T-cell (primary cell): ENCODE measurements at regions not wholly inside any gene's neighbourhood (a gene's known extent, or its start where the extent isn't known, plus 50 kb on each side); places are given as distances from the start of the nearest gene placed in this dataset.
"Not testable (repeated sequence)": the region's sequence is repeated elsewhere in the genome, so short reads cannot be mapped to it uniquely, and the experiment has no call there.

Experiments used
- ATAC-seq, 4 experiments: fragments of 200-7000 bp in 3 of 4; fragments of 150-1000 bp in 1 of 4; cut with Tn5 transposase; replicated peaks in 1 of 4; 1 replicate in 3 of 4; 2 replicates in 1 of 4; pipeline ENCODE4 v1.10.0; 2021; ENCODE audit warnings: moderate library complexity in 3 of 4, mild to moderate bottlenecking in 2 of 4, moderate number of reproducible peaks in 1 of 4
- CTCF ChIA-PET, 2 donors: fragments of 300-600 bp; sonication (Branson Sonifier 250); formaldehyde crosslinking; loops; one replicate each; lab custom pipeline; 2022; ENCODE audit warnings: antibody characterized with exemption in 2 of 2; lab: Charles Lee
- POLR2A ChIA-PET, 2 donors: fragments of 300-600 bp; sonication (Branson Sonifier 250); formaldehyde crosslinking; loops; one replicate each; lab custom pipeline; 2022; ENCODE audit warnings: antibody characterized with exemption in 2 of 2; lab: Charles Lee
- DNase-seq, 35 experiments: peaks; one replicate each; pipeline versions ENCODE4 v3.0.0 to v3.0.0-alpha.2; 2013 to 2023
- H3K27ac ChIP-seq: one replicate; pipeline ENCODE4 v1.5.1; 2013; ENCODE audit warnings: low read length
- H3K27me3 ChIP-seq, 2 experiments: replicated peaks in 1 of 2; 1 replicate in 1 of 2; 2 replicates in 1 of 2; pipeline versions ENCODE4 v1.6.1 to v1.7.0; 2013; ENCODE audit warnings: low read length in 1 of 2, mixed read lengths in 1 of 2; ENCODE audit not compliant: control insufficient read depth in 2 of 2, insufficient read depth in 2 of 2; ENCODE audit errors: extremely low read depth in 1 of 2
- H3K36me3 ChIP-seq, 2 donors: 1 replicate in 1 of 2; 2 replicates in 1 of 2; pipeline versions ENCODE4 v1.6.1 to v1.7.0; 2013; ENCODE audit warnings: low read length in 1 of 2; ENCODE audit not compliant: control insufficient read depth in 2 of 2, insufficient read depth in 1 of 2; ENCODE audit errors: extremely low read depth in 1 of 2
- H3K4me1 ChIP-seq, 2 experiments: 1 replicate in 1 of 2; 2 replicates in 1 of 2; pipeline versions ENCODE4 v1.6.1 to v1.7.0; 2013; ENCODE audit warnings: low read length in 2 of 2, mixed read lengths in 1 of 2; ENCODE audit not compliant: insufficient read depth in 2 of 2, control insufficient read depth in 1 of 2; ENCODE audit errors: extremely low read depth in 1 of 2
- H3K4me3 ChIP-seq, 2 donors: 1 replicate in 1 of 2; 2 replicates in 1 of 2; pipeline versions ENCODE4 v1.5.1 to v1.7.0; 2013; ENCODE audit warnings: mild to moderate bottlenecking in 2 of 2, low read length in 1 of 2, moderate library complexity in 1 of 2; ENCODE audit not compliant: control insufficient read depth in 1 of 2; ENCODE audit errors: extremely low read depth in 1 of 2
- H3K9me3 ChIP-seq: 2 replicates; pipeline ENCODE4 v1.7.0; 2013
- H3K27ac Mint-ChIP-seq, 2 donors: one replicate each; pipeline ENCODE4 v1.8.0; 2020 to 2021; ENCODE audit warnings: mild to moderate bottlenecking in 2 of 2, mixed read lengths in 2 of 2
- H3K27me3 Mint-ChIP-seq, 2 donors: one replicate each; pipeline ENCODE4 v1.8.0; 2021 to 2022; ENCODE audit warnings: mixed read lengths in 2 of 2
- H3K36me3 Mint-ChIP-seq: one replicate; pipeline ENCODE4 v1.8.0; 2021; ENCODE audit warnings: mixed read lengths
- H3K4me1 Mint-ChIP-seq, 3 donors: one replicate each; pipeline ENCODE4 v1.8.0; 2020 to 2022; ENCODE audit warnings: mixed read lengths in 3 of 3, mild to moderate bottlenecking in 1 of 3
- H3K4me3 Mint-ChIP-seq, 3 donors: one replicate each; pipeline ENCODE4 v1.8.0; 2020 to 2022; ENCODE audit warnings: mild to moderate bottlenecking in 3 of 3, mixed read lengths in 3 of 3, moderate library complexity in 3 of 3
- H3K9me3 Mint-ChIP-seq, 3 donors: one replicate each; pipeline ENCODE4 v1.8.0; 2020 to 2022; ENCODE audit warnings: mixed read lengths in 3 of 3
- WGBS: methylation state at CpG from one replicate; pipeline ENCODE4 v1.1.5; 2013; ENCODE audit warnings: missing lambda C conversion rate; ENCODE audit not compliant: insufficient coverage; 5-methylcytosine and 5-hydroxymethylcytosine counted together

GRCh38 chr14:105910426-105910825, 384.0 kb downstream of the TMEM121 start:
- no peak overlapping the region for H3K27ac Mint-ChIP-seq
- H3K36me3 ChIP-seq: no peaks in the 10 kb centered on the region
- no peak overlapping the region for H3K27ac ChIP-seq
- peaks cover 0 to 8% (median under 1%) of the 10 kb centered on the region in 3 donors for H3K9me3 Mint-ChIP-seq
- H3K36me3 Mint-ChIP-seq: no peaks in the 10 kb centered on the region
- H3K27me3 Mint-ChIP-seq: peaks cover 0 to 39% of the 10 kb centered on the region in 2 donors
- peaks cover 0 to 45% of the 10 kb centered on the region in 2 experiments for H3K27me3 ChIP-seq
- CTCF ChIA-PET: no interaction called here
- POLR2A ChIA-PET: no interaction called here
- DNase-seq: no peak
- H3K4me3 Mint-ChIP-seq: no peak overlapping the region
- H3K4me1 Mint-ChIP-seq: peaks cover 0 to 4% (median 2%) of the 10 kb centered on the region in 3 donors
- WGBS: 69% methylated on average over 5 of the region's 6 CpGs
- peaks cover 0 to 8% of the 10 kb centered on the region in 2 experiments for H3K4me1 ChIP-seq
- ATAC-seq: no peak
- no peaks in the 10 kb centered on the region for H3K9me3 ChIP-seq
- no peak overlapping the region for H3K4me3 ChIP-seq

- ChIA-PET POLR2A (no interaction called here), CTCF (no interaction called here)
- H3K36me3 Mint-ChIP-seq: no peaks in the 10 kb centered on the region
- H3K9me3 ChIP-seq: no peaks in the 10 kb centered on the region
- H3K27ac Mint-ChIP-seq: no peak overlapping the region
- H3K9me3 Mint-ChIP-seq: peaks cover 0 to 16% (median 4%) of the 10 kb centered on the region in 3 donors
- peaks cover 0 to 43% of the 10 kb centered on the region in 2 experiments for H3K27me3 ChIP-seq
- peaks cover 0 to 8% of the 10 kb centered on the region in 2 experiments for H3K4me1 ChIP-seq
- H3K4me1 Mint-ChIP-seq: peaks cover 0 to 4% (median 2%) of the 10 kb centered on the region in 3 donors
- no peak overlapping the region for H3K27ac ChIP-seq
- 62% methylated on average over 9 of the region's 18 CpGs for WGBS
- H3K4me3 ChIP-seq: no peak overlapping the region
- no peak overlapping the region for H3K4me3 Mint-ChIP-seq
- H3K27me3 Mint-ChIP-seq: peaks cover 0 to 33% of the 10 kb centered on the region in 2 donors
- ATAC-seq (no peak), DNase-seq (no peak)
- no peaks in the 10 kb centered on the region for H3K36me3 ChIP-seq
These were observed 384.8 kb downstream of the TMEM121 start for GRCh38 chr14:105911006-105911847.

- H3K27ac ChIP-seq, H3K4me3 ChIP-seq, DNase-seq, H3K36me3 ChIP-seq, H3K9me3 ChIP-seq, H3K27ac Mint-ChIP-seq, H3K4me3 Mint-ChIP-seq, CTCF ChIA-PET, H3K4me1 ChIP-seq, POLR2A ChIA-PET, ATAC-seq, H3K36me3 Mint-ChIP-seq, H3K4me1 Mint-ChIP-seq: not testable (repeated sequence)
- peaks cover 0 to 46% of the 10 kb centered on the region in 2 experiments for H3K27me3 ChIP-seq
- peaks cover 0 to 29% of the 10 kb centered on the region in 2 donors for H3K27me3 Mint-ChIP-seq
- peaks cover 0 to 17% (median 4%) of the 10 kb centered on the region in 3 donors for H3K9me3 Mint-ChIP-seq
- WGBS: 74% methylated on average over 6 of the region's 8 CpGs
These were observed 385.5 kb downstream of the TMEM121 start for GRCh38 chr14:105911848-105912292.

GRCh38 chr14:105912641-105913180, 386.3 kb downstream of the TMEM121 start:
- no peaks in the 10 kb centered on the region for H3K36me3 Mint-ChIP-seq
- Histone ChIP-seq H3K27ac (no peak overlapping the region), H3K36me3 (no peaks in the 10 kb centered on the region), H3K4me3 (no peak overlapping the region), H3K9me3 (no peaks in the 10 kb centered on the region), H3K27me3 (peaks cover 0 to 39% of the 10 kb centered on the region in 2 experiments), H3K4me1 (peaks cover 0 to 8% of the 10 kb centered on the region in 2 experiments)
- peaks cover 5 to 22% of the 10 kb centered on the region in 2 donors for H3K27me3 Mint-ChIP-seq
- 80% methylated on average over 11 of the region's 11 CpGs for WGBS
- ChIA-PET POLR2A (no interaction called here), CTCF (no interaction called here)
- peaks cover 0 to 16% (median 4%) of the 10 kb centered on the region in 3 donors for H3K9me3 Mint-ChIP-seq
- ATAC-seq (no peak), DNase-seq (no peak)
- peaks cover 0 to 4% (median 2%) of the 10 kb centered on the region in 3 donors for H3K4me1 Mint-ChIP-seq
- H3K27ac Mint-ChIP-seq: no peak overlapping the region
- no peak overlapping the region for H3K4me3 Mint-ChIP-seq

- peaks cover 7 to 18% of the 10 kb centered on the region in 2 donors for H3K27me3 Mint-ChIP-seq
- DNase-seq (no peak), ATAC-seq (no peak)
- Histone ChIP-seq H3K4me3 (no peak overlapping the region), H3K4me1 (peaks cover 0 to 8% of the 10 kb centered on the region in 2 experiments), H3K27ac (no peak overlapping the region), H3K27me3 (peaks cover 0 to 39% of the 10 kb centered on the region in 2 experiments), H3K9me3 (no peaks in the 10 kb centered on the region), H3K36me3 (no peaks in the 10 kb centered on the region)
- no peak overlapping the region for H3K27ac Mint-ChIP-seq
- POLR2A ChIA-PET: no interaction called here
- peaks cover 0 to 3% (median 2%) of the 10 kb centered on the region in 3 donors for H3K4me1 Mint-ChIP-seq
- CTCF ChIA-PET: no interaction called here
- 83% methylated on average over 9 of the region's 9 CpGs for WGBS
- no peak overlapping the region for H3K4me3 Mint-ChIP-seq
- H3K9me3 Mint-ChIP-seq: peaks cover 0 to 16% (median 4%) of the 10 kb centered on the region in 3 donors
- H3K36me3 Mint-ChIP-seq: no peaks in the 10 kb centered on the region
These were observed 386.8 kb downstream of the TMEM121 start for GRCh38 chr14:105913221-105913620.

- Histone ChIP-seq H3K9me3 (no peaks in the 10 kb centered on the region), H3K4me3 (no peak overlapping the region), H3K27ac (no peak overlapping the region), H3K27me3 (peaks cover 0 to 35% of the 10 kb centered on the region in 2 experiments), H3K36me3 (no peaks in the 10 kb centered on the region), H3K4me1 (peaks cover 0 to 3% of the 10 kb centered on the region in 2 experiments)
- DNase-seq: no peak
- ChIA-PET CTCF (no interaction called here), POLR2A (no interaction called here)
- Mint-ChIP-seq H3K27me3 (peaks cover 7 to 13% of the 10 kb centered on the region in 2 donors), H3K9me3 (peaks cover 0 to 16% (median 4%) of the 10 kb centered on the region in 3 donors), H3K4me3 (no peak overlapping the region), H3K27ac (no peak overlapping the region), H3K4me1 (no peaks in the 10 kb centered on the region), H3K36me3 (no peaks in the 10 kb centered on the region)
- 70% methylated on average over 4 of the region's 5 CpGs for WGBS
- no peak for ATAC-seq
These were observed 387.5 kb downstream of the TMEM121 start for GRCh38 chr14:105913861-105914260.
